RCC 7860 (cell line): ENCODE measurements at regions not wholly inside any gene's neighbourhood (a gene's known extent, or its start where the extent isn't known, plus 50 kb on each side); places are given as distances from the start of the nearest gene placed in this dataset.
"Not testable (repeated sequence)": the region's sequence is repeated elsewhere in the genome, so short reads cannot be mapped to it uniquely, and the experiment has no call there.

ENCODE experiments used
- DNase-seq: peaks from one replicate; pipeline ENCODE4 v3.0.0-alpha.2; 2015; ENCODE audit warnings: low spot score
- FAIRE-seq: peaks from 2 replicates; lab custom pipeline; 2012; peaks lifted over from hg19 to GRCh38; lab: Jason Lieb, UNC

GRCh38 chr6:81929828-81930227, 177.3 kb upstream of the TENT5A start:
- FAIRE-seq: no peak
- no peak for DNase-seq

- DNase-seq (no peak), FAIRE-seq (no peak)
These were observed 172.7 kb upstream of the TENT5A start for GRCh38 chr6:81925201-81925600.

GRCh38 chr6:81909981-81910900, 157.8 kb upstream of the TENT5A start:
- no peak for FAIRE-seq

GRCh38 chr6:81909162-81909561, 156.7 kb upstream of the TENT5A start:
- DNase-seq (peak; percentile 16), FAIRE-seq (peak; percentile 59)

More at GRCh38 chr6:81909981-81910900, 157.8 kb upstream of the TENT5A start:
- DNase-seq: no peak

- FAIRE-seq (no peak), DNase-seq (no peak)
These were observed 154.3 kb upstream of the TENT5A start for GRCh38 chr6:81906709-81907204.

- DNase-seq: no peak
- FAIRE-seq: no peak
These were observed 153.6 kb upstream of the TENT5A start for GRCh38 chr6:81906041-81906440.

GRCh38 chr6:81901551-81901966, 149.1 kb upstream of the TENT5A start:
- no peak for DNase-seq
- FAIRE-seq: no peak

GRCh38 chr6:81900616-81901015, 148.1 kb upstream of the TENT5A start:
- DNase-seq: no peak
- FAIRE-seq: no peak

GRCh38 chr6:81897793-81898192, 145.3 kb upstream of the TENT5A start:
- FAIRE-seq: no peak
- no peak for DNase-seq

- DNase-seq: no peak
- no peak for FAIRE-seq
These were observed 144.3 kb upstream of the TENT5A start for GRCh38 chr6:81896525-81897503.

GRCh38 chr6:81895511-81896185, 143.2 kb upstream of the TENT5A start:
- DNase-seq: no peak
- FAIRE-seq: no peak

- DNase-seq (no peak), FAIRE-seq (no peak)
These were observed 142.3 kb upstream of the TENT5A start for GRCh38 chr6:81894788-81895271.

GRCh38 chr6:81894306-81894705, 141.8 kb upstream of the TENT5A start:
- no peak for DNase-seq
- no peak for FAIRE-seq

GRCh38 chr6:81892891-81893290, 140.4 kb upstream of the TENT5A start:
- FAIRE-seq: no peak
- no peak for DNase-seq

- DNase-seq: no peak
- no peak for FAIRE-seq
These were observed 139.4 kb upstream of the TENT5A start for GRCh38 chr6:81891874-81892273.

- DNase-seq: peak; percentile 57
- peak; percentile 57 for FAIRE-seq
These were observed 138.4 kb upstream of the TENT5A start for GRCh38 chr6:81890846-81891245.

GRCh38 chr6:81889377-81890053, 137.0 kb upstream of the TENT5A start:
- FAIRE-seq: no peak
- no peak for DNase-seq

- DNase-seq, FAIRE-seq: not testable (repeated sequence)
These were observed 134.4 kb upstream of the TENT5A start for GRCh38 chr6:81886909-81887308.

GRCh38 chr6:81886157-81886556, 133.7 kb upstream of the TENT5A start:
- DNase-seq: no peak
- FAIRE-seq: no peak

GRCh38 chr6:81881660-81882059, 129.2 kb upstream of the TENT5A start:
- FAIRE-seq: no peak
- no peak for DNase-seq
